NCI-H2227 (cell line): ENCODE measurements at regions not wholly inside any gene's neighbourhood (a gene's known extent, or its start where the extent isn't known, plus 50 kb on each side); places are given as distances from the start of the nearest gene placed in this dataset.
"Not testable (repeated sequence)": the region's sequence is repeated elsewhere in the genome, so short reads cannot be mapped to it uniquely, and the experiment has no call there.

Source experiments
- DNase-seq: peaks from one replicate; lab custom pipeline; 2025; ENCODE audit not compliant: unreplicated experiment; lab: John Stamatoyannopoulos, UW

GRCh38 chr7:68254815-68255214 is 1258.2 kb downstream of the TYW1 start:
- not testable (repeated sequence) for DNase-seq

GRCh38 chr7:68256295-68256694 is 1259.7 kb downstream of the TYW1 start:
- no peak for DNase-seq

GRCh38 chr7:68258609-68259008 is 1262.0 kb downstream of the TYW1 start:
- no peak for DNase-seq

- no peak for DNase-seq
Observed at GRCh38 chr7:68265258-68265657, 1268.6 kb downstream of the TYW1 start.

GRCh38 chr7:68266004-68266579 is 1269.5 kb downstream of the TYW1 start:
- no peak for DNase-seq

GRCh38 chr7:68267486-68267885 is 1270.9 kb downstream of the TYW1 start:
- DNase-seq, result no peak

GRCh38 chr7:68269405-68269804 is 1272.8 kb downstream of the TYW1 start:
- DNase-seq, result no peak

- no peak for DNase-seq
Observed at GRCh38 chr7:68272507-68272906, 1275.9 kb downstream of the TYW1 start.

GRCh38 chr7:68276725-68277124 is 1280.1 kb downstream of the TYW1 start:
- DNase-seq, result no peak

- no peak for DNase-seq
Observed at GRCh38 chr7:68279827-68280400, 1283.3 kb downstream of the TYW1 start.

GRCh38 chr7:68280931-68281330 is 1284.3 kb downstream of the TYW1 start:
- no peak for DNase-seq

GRCh38 chr7:68288144-68288593 is 1291.5 kb downstream of the TYW1 start:
- no peak for DNase-seq

- no peak for DNase-seq
Observed at GRCh38 chr7:68291710-68292109, 1295.1 kb downstream of the TYW1 start.

- DNase-seq, result no peak
Observed at GRCh38 chr7:68295386-68295785, 1298.8 kb downstream of the TYW1 start.

GRCh38 chr7:68304536-68304935 is 1293.7 kb upstream of the AUTS2 start:
- DNase-seq, result no peak

GRCh38 chr7:68306692-68307107 is 1291.6 kb upstream of the AUTS2 start:
- DNase-seq, result no peak

GRCh38 chr7:68309271-68309670 is 1289.0 kb upstream of the AUTS2 start:
- no peak for DNase-seq

GRCh38 chr7:68309806-68310205 is 1288.5 kb upstream of the AUTS2 start:
- DNase-seq, result no peak

GRCh38 chr7:68311958-68312357 is 1286.3 kb upstream of the AUTS2 start:
- no peak for DNase-seq

GRCh38 chr7:68313806-68314205 is 1284.5 kb upstream of the AUTS2 start:
- no peak for DNase-seq

- no peak for DNase-seq
Observed at GRCh38 chr7:68314208-68314607, 1284.1 kb upstream of the AUTS2 start.

GRCh38 chr7:68317476-68317875 is 1280.8 kb upstream of the AUTS2 start:
- DNase-seq, result no peak

GRCh38 chr7:68319061-68319460 is 1279.2 kb upstream of the AUTS2 start:
- no peak for DNase-seq
